ENCODE measurements at regions not wholly inside any gene's neighbourhood (a gene's known extent, or its start where the extent isn't known, plus 50 kb on each side); places are given as distances from the start of the nearest gene placed in this dataset.

GRCh38 chr4:10873809-10874208 is 189.2 kb upstream of the CLNK start:
- Mint-ChIP-seq H3K36me3 (ENCODE audit: unreplicated experiment) (no peaks in the 10 kb centered on the region), H3K4me3 (ENCODE audit: unreplicated experiment) (no peak overlapping the region), H3K9me3 (ENCODE audit: unreplicated experiment) (no peaks in the 10 kb centered on the region), H3K27me3 (ENCODE audit: unreplicated experiment) (no peaks in the 10 kb centered on the region), H3K27ac (ENCODE audit: unreplicated experiment) (no peak overlapping the region), H3K4me1 (ENCODE audit: unreplicated experiment) (no peaks in the 10 kb centered on the region)
- DNase-seq (ENCODE audit: extremely low spot score, unreplicated experiment), result no peak
- no peak for TF ChIP-seq CTCF (IDR thresholded peaks at IDR 0.05)

GRCh38 chr4:10872833-10873517 is 188.4 kb upstream of the CLNK start:
- Mint-ChIP-seq H3K27ac (ENCODE audit: unreplicated experiment) (no peak overlapping the region), H3K36me3 (ENCODE audit: unreplicated experiment) (no peaks in the 10 kb centered on the region), H3K9me3 (ENCODE audit: unreplicated experiment) (peaks cover 2% of the 10 kb centered on the region), H3K4me1 (ENCODE audit: unreplicated experiment) (no peaks in the 10 kb centered on the region), H3K4me3 (ENCODE audit: unreplicated experiment) (no peak overlapping the region), H3K27me3 (ENCODE audit: unreplicated experiment) (no peaks in the 10 kb centered on the region)
- no peak for TF ChIP-seq CTCF (IDR thresholded peaks at IDR 0.05)
- no peak for DNase-seq (ENCODE audit: extremely low spot score, unreplicated experiment)

GRCh38 chr4:10866666-10867065 is 182.1 kb upstream of the CLNK start:
- Mint-ChIP-seq H3K27ac (ENCODE audit: unreplicated experiment) (no peak overlapping the region), H3K4me1 (ENCODE audit: unreplicated experiment) (no peaks in the 10 kb centered on the region), H3K4me3 (ENCODE audit: unreplicated experiment) (no peak overlapping the region), H3K27me3 (ENCODE audit: unreplicated experiment) (no peaks in the 10 kb centered on the region), H3K36me3 (ENCODE audit: unreplicated experiment) (no peaks in the 10 kb centered on the region), H3K9me3 (ENCODE audit: unreplicated experiment) (peaks cover 6% of the 10 kb centered on the region)
- DNase-seq (ENCODE audit: extremely low spot score, unreplicated experiment), result no peak
- no peak for TF ChIP-seq CTCF (IDR thresholded peaks at IDR 0.05)

- Mint-ChIP-seq H3K36me3 (ENCODE audit: unreplicated experiment) (no peaks in the 10 kb centered on the region), H3K4me3 (ENCODE audit: unreplicated experiment) (no peak overlapping the region), H3K9me3 (ENCODE audit: unreplicated experiment) (peaks cover 8% of the 10 kb centered on the region), H3K4me1 (ENCODE audit: unreplicated experiment) (no peaks in the 10 kb centered on the region), H3K27ac (ENCODE audit: unreplicated experiment) (no peak overlapping the region), H3K27me3 (ENCODE audit: unreplicated experiment) (no peaks in the 10 kb centered on the region)
- TF ChIP-seq CTCF (IDR thresholded peaks at IDR 0.05), result no peak
- DNase-seq (ENCODE audit: extremely low spot score, unreplicated experiment), result no peak
Measured at GRCh38 chr4:10861036-10861435, 176.5 kb upstream of the CLNK start.

- Mint-ChIP-seq H3K27ac (ENCODE audit: unreplicated experiment) (no peak overlapping the region), H3K36me3 (ENCODE audit: unreplicated experiment) (no peaks in the 10 kb centered on the region), H3K4me3 (ENCODE audit: unreplicated experiment) (no peak overlapping the region), H3K9me3 (ENCODE audit: unreplicated experiment) (peaks cover 8% of the 10 kb centered on the region), H3K4me1 (ENCODE audit: unreplicated experiment) (no peaks in the 10 kb centered on the region), H3K27me3 (ENCODE audit: unreplicated experiment) (peaks cover 9% of the 10 kb centered on the region)
- DNase-seq (ENCODE audit: extremely low spot score, unreplicated experiment), result no peak
- no peak for TF ChIP-seq CTCF (IDR thresholded peaks at IDR 0.05)
Measured at GRCh38 chr4:10856271-10856782, 171.8 kb upstream of the CLNK start.
